Endothelial cell of umbilical vein (primary cell): ENCODE measurements at regions not wholly inside any gene's neighbourhood (a gene's known extent, or its start where the extent isn't known, plus 50 kb on each side); places are given as distances from the start of the nearest gene placed in this dataset.

Experiments
- BruUV-seq: library from RNA; stranded (reverse); fragments of 400-500 nt; replicated peaks from 2 replicates; lab custom pipeline; 2021; lab: Mats Ljungman, UMichigan
- CTCF ChIA-PET: fragments of 300-600, 350-600 bp; sonication (Branson Sonifier 250); formaldehyde crosslinking; loops from one replicate; lab custom pipeline; 2021; ENCODE audit warnings: antibody characterized with exemption, inconsistent platforms; lab: Charles Lee
- POLR2A ChIA-PET: fragments of 300-600, 350-600 bp; sonication (Branson Sonifier 250); formaldehyde crosslinking; loops from one replicate; lab custom pipeline; 2021; ENCODE audit warnings: antibody characterized with exemption, inconsistent platforms; lab: Charles Lee
- DNase-seq: peaks from one replicate; pipeline ENCODE4 v3.0.0-alpha.2; 2011; ENCODE audit warnings: low read depth, low spot score
- FAIRE-seq: peaks from 2 replicates; lab custom pipeline; 2011; peaks lifted over from hg19 to GRCh38; lab: Jason Lieb, UNC
- H2AFZ ChIP-seq: 2 replicates; pipeline ENCODE4 v1.6.0; 2012; ENCODE audit warnings: low read depth, low read length, control low read depth, inconsistent platforms
- H3K27ac ChIP-seq: 2 replicates; pipeline ENCODE4 v1.5.1; 2011; ENCODE audit warnings: low read depth, mild to moderate bottlenecking, control low read depth, low read length, moderate library complexity; ENCODE audit not compliant: insufficient read depth
- H3K27me3 ChIP-seq, 2 experiments: 2 replicates each; pipeline versions ENCODE4 v1.6.0 to v1.6.1; 2011; ENCODE audit warnings: low read length in 2 of 2, mixed read lengths in 1 of 2; ENCODE audit not compliant: control insufficient read depth in 2 of 2, insufficient read depth in 2 of 2
- H3K36me3 ChIP-seq, 2 experiments: 2 replicates in 1 of 2; 3 replicates in 1 of 2; pipeline ENCODE4 v1.5.1; 2011; ENCODE audit warnings: low read length in 2 of 2, mild to moderate bottlenecking in 1 of 2, moderate library complexity in 1 of 2; ENCODE audit not compliant: control insufficient read depth in 2 of 2, insufficient read depth in 2 of 2; ENCODE audit errors: extremely low read depth in 1 of 2
- H3K4me1 ChIP-seq: 3 replicates; pipeline ENCODE4 v1.5.1; 2011; ENCODE audit warnings: mild to moderate bottlenecking, low read length; ENCODE audit not compliant: control insufficient read depth, insufficient read depth; ENCODE audit errors: extremely low read depth
- H3K4me2 ChIP-seq: 2 replicates; pipeline ENCODE4 v1.6.1; 2011; ENCODE audit warnings: low read length, control low read depth, mixed read lengths; ENCODE audit not compliant: insufficient read depth
- H3K4me3 ChIP-seq, 3 experiments: fragments of 200-600 bp in 1 of 3; sonication (generic), shearing (Covaris generic) in 1 of 3; replicated peaks in 1 of 3; 2 replicates each; pipeline ENCODE4 v1.5.1; 2011 to 2016; ENCODE audit warnings: control low read depth in 3 of 3, low read length in 3 of 3, mild to moderate bottlenecking in 2 of 3, inconsistent platforms in 1 of 3, low read depth in 1 of 3, moderate library complexity in 1 of 3; ENCODE audit not compliant: insufficient read depth in 1 of 3
- H3K79me2 ChIP-seq: 2 replicates; pipeline ENCODE4 v1.6.0; 2012; ENCODE audit warnings: low read length, inconsistent platforms; ENCODE audit not compliant: control insufficient read depth, insufficient read depth
- H3K9ac ChIP-seq: replicated peaks from 2 replicates; pipeline ENCODE3; 2011; ENCODE audit warnings: low read length, control low read depth; ENCODE audit not compliant: insufficient read depth; ENCODE audit errors: extremely low read depth
- H3K9me1 ChIP-seq: replicated peaks from 3 replicates; pipeline ENCODE4 v1.6.0; 2011; ENCODE audit warnings: mild to moderate bottlenecking, low read length; ENCODE audit not compliant: control insufficient read depth, insufficient read depth; ENCODE audit errors: extremely low read depth
- H3K9me3 ChIP-seq: replicated peaks from 2 replicates; pipeline ENCODE4 v1.5.1; 2012; ENCODE audit warnings: low read length, inconsistent platforms; ENCODE audit not compliant: control insufficient read depth, insufficient read depth
- H4K20me1 ChIP-seq: replicated peaks from 2 replicates; pipeline ENCODE3; 2011; ENCODE audit warnings: mild to moderate bottlenecking, low read length; ENCODE audit not compliant: control insufficient read depth, insufficient read depth; ENCODE audit errors: extremely low read depth
- CTCF ChIP-seq, 2 donors: IDR thresholded peaks; 1 replicate in 1 of 2; 2 replicates in 1 of 2; pipeline ENCODE4 v1.5.1; 2011; ENCODE audit warnings: low read length in 2 of 2, mild to moderate bottlenecking in 2 of 2, moderate library complexity in 2 of 2, control low read depth in 1 of 2, inconsistent platforms in 1 of 2, low read depth in 1 of 2; ENCODE audit not compliant: insufficient read depth in 1 of 2; ENCODE audit errors: extremely low read depth in 1 of 2
- FOS ChIP-seq: IDR thresholded peaks from 2 replicates; pipeline ENCODE4 v1.6.1; 2011; ENCODE audit warnings: mild to moderate bottlenecking, low read length, moderate library complexity, borderline replicate concordance; ENCODE audit not compliant: insufficient read depth
- GATA2 ChIP-seq: IDR thresholded peaks from 2 replicates; pipeline ENCODE4 v1.7.0; 2011; ENCODE audit warnings: low read depth, mild to moderate bottlenecking, moderate library complexity, mixed read lengths, low read length; ENCODE audit not compliant: insufficient read length, insufficient read depth
- JUN ChIP-seq: IDR thresholded peaks from 2 replicates; pipeline ENCODE4 v1.6.1; 2011; ENCODE audit warnings: borderline replicate concordance, low read depth; ENCODE audit not compliant: insufficient read length, insufficient read depth
- MAX ChIP-seq: IDR thresholded peaks from 2 replicates; pipeline ENCODE4 v1.6.1; 2011; ENCODE audit not compliant: insufficient read depth, insufficient read length
- MYC ChIP-seq: IDR thresholded peaks from one replicate; pipeline ENCODE4 v1.6.1; 2011; ENCODE audit warnings: mild to moderate bottlenecking, low read depth, low read length
- POLR2A ChIP-seq: IDR thresholded peaks from 2 replicates; pipeline ENCODE4 v1.6.1; 2012; ENCODE audit warnings: low read depth, mild to moderate bottlenecking, control low read depth, low read length
- POLR2AphosphoS5 ChIP-seq: IDR thresholded peaks from 2 replicates; pipeline ENCODE4 v1.6.1; 2012; ENCODE audit warnings: low read depth, mild to moderate bottlenecking, control low read depth, low read length, moderate library complexity; ENCODE audit not compliant: insufficient read depth
- dilution Hi-C: fragments of 300-500 bp; cut with MboI; formaldehyde crosslinking; loops from one replicate; pipeline ENCODE4 v1.15.0; 2019; ENCODE audit warnings: low sequenced_read_pairs; ENCODE audit not compliant: extremely low pct_ligation_motif_present
- intact Hi-C: fragments of 100-400 bp; cut with micrococcal nuclease; formaldehyde crosslinking; loops from one replicate; pipeline ENCODE4 v1.10.0; 2022

GRCh38 chr7:85426487-85426960, 239.7 kb upstream of the SEMA3D start:
- Histone ChIP-seq H3K27ac (no peak overlapping the region), H3K9me1 (no peaks in the 10 kb centered on the region), H3K4me3 (no peak overlapping the region), H3K27me3 (no peaks in the 10 kb centered on the region), H3K4me2 (no peak overlapping the region), H3K36me3 (no peaks in the 10 kb centered on the region), H3K9ac (no peak overlapping the region), H2AFZ (no peak overlapping the region), H3K9me3 (no peaks in the 10 kb centered on the region), H4K20me1 (no peaks in the 10 kb centered on the region), H3K4me1 (no peaks in the 10 kb centered on the region), H3K79me2 (no peaks in the 10 kb centered on the region)
- no TSS peak for BruUV-seq
- DNase-seq (no peak), FAIRE-seq (no peak)
- CTCF ChIA-PET, result interaction anchor here (1.1 kb wide), 1 partner anchor 10 kb away, joined by 3 read pairs; no protein-coding TSS in a partner anchor
- intact Hi-C loops (no loop called here), dilution Hi-C loops (no loop called here)
- POLR2A ChIA-PET, result no interaction called here
- TF ChIP-seq JUN, result no peak

GRCh38 chr7:85424298-85424697, 237.4 kb upstream of the SEMA3D start:
- ChIA-PET CTCF (no interaction called here), POLR2A (no interaction called here)
- H3K27me3 ChIP-seq, result no peaks in the 10 kb centered on the region
- H3K36me3 ChIP-seq, result no peaks in the 10 kb centered on the region
- no peak overlapping the region for H3K9ac ChIP-seq
- no peak for FAIRE-seq
- intact Hi-C loops (no loop called here), dilution Hi-C loops (no loop called here)
- H3K9me1 ChIP-seq, result no peaks in the 10 kb centered on the region
- no peak overlapping the region for H2AFZ ChIP-seq
- no peak overlapping the region for H3K4me3 ChIP-seq
- H3K79me2 ChIP-seq, result no peaks in the 10 kb centered on the region
- no peaks in the 10 kb centered on the region for H3K4me1 ChIP-seq
- TF ChIP-seq FOS, result no peak
- TF ChIP-seq MYC, result no peak
- TF ChIP-seq POLR2AphosphoS5, result no peak
- TF ChIP-seq GATA2, result no peak
- no peak for TF ChIP-seq POLR2A
- no peak for TF ChIP-seq MAX
- TF ChIP-seq CTCF (IDR thresholded peaks at IDR 0.05; ENCODE audit: extremely low read depth in 1 of 2, insufficient read depth in 1 of 2, low read depth in 1 of 2, low read length in 2 of 2), result no peak
- no peak for TF ChIP-seq JUN
- BruUV-seq, result no TSS peak
- DNase-seq, result no peak
- no peak overlapping the region for H3K27ac ChIP-seq
- H4K20me1 ChIP-seq, result no peaks in the 10 kb centered on the region
- no peaks in the 10 kb centered on the region for H3K9me3 ChIP-seq
- no peak overlapping the region for H3K4me2 ChIP-seq
